ENCODE measurements at regions not wholly inside any gene's neighbourhood (a gene's known extent, or its start where the extent isn't known, plus 50 kb on each side); places are given as distances from the start of the nearest gene placed in this dataset.
"Not testable (repeated sequence)": the region's sequence is repeated elsewhere in the genome, so short reads cannot be mapped to it uniquely, and the experiment has no call there.

DNA sequence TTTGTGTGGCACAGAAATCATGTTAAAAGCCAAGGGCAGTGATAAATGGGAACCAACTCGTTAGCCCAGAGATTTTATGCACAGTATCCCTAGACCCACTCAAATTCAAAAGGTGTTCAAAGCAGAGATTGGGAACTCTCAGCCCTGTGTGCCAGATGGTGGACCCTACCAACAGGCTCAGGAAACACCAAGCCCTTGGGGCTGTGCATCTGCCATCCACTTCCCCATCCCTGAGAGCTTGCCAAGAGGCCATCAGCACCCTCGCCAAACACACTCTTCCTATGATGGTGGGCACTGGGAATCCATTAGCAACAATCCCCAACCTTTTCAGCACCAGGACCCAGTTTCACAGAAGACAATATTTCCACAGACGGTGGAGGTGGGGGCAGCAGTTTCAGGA, 194.2 kb upstream of the NFIA start:
- Mint-ChIP-seq H3K9me3 (no peaks in the 10 kb centered on the region), H3K4me3 (no peak overlapping the region), H3K27ac (no peak overlapping the region), H3K36me3 (ENCODE audit: low read depth) (no peaks in the 10 kb centered on the region), H3K4me1 (no peaks in the 10 kb centered on the region), H3K27me3 (no peaks in the 10 kb centered on the region)
- DNase-seq (no peak), ATAC-seq (no peak)

DNA sequence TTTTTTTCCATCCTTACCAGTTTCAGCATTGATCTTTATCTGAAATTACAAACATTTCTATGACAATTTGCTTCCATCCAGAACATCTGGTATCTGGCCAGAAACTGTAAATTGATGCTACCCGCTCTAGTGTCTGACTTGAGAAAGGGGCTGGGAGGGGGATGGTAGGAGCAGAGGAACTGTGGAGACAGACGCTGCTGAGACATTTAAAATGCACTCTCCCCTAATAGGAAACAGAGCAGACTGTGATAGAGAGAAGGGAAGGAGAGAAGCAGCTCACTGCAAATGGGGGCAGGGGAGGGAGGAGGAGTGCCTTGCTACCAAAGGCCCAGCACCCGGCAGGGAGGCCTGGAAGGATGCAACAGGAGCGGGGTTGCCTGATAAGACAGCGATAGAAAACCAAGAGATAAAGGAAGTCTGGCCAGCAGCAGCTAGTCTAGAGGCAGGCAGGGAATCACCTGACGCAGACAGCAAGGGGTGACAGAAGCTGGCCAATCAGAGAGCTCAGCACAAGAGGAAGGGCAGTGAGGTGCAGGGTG, 195.5 kb upstream of the NFIA start:
- Mint-ChIP-seq H3K36me3 (ENCODE audit: low read depth) (no peaks in the 10 kb centered on the region), H3K27me3 (peaks cover under 1% of the 10 kb centered on the region), H3K4me1 (no peaks in the 10 kb centered on the region), H3K4me3 (no peak overlapping the region), H3K27ac (no peak overlapping the region), H3K9me3 (no peaks in the 10 kb centered on the region)
- DNase-seq (no peak), ATAC-seq (no peak)

DNA sequence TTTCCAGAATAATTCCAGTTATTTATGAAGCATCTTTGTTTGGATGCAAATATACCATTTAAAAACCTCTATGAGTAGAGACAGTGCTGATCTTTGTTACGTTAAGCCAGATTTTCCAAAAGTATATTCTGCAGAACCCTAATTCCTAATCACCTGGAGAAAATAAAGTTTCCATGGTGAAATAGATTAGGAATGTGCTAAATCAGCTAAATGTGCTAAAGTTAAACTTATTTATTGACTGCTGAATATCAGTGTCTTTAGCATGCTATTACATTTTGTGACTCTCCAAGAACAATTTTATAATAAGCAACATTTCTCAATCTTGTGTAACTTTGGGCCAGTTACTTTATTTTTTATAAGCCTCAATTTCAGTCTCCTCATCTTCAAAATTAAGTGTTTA, 196.3 kb upstream of the NFIA start:
- ATAC-seq (no peak), DNase-seq (no peak)
- no peaks in the 10 kb centered on the region for H3K36me3 Mint-ChIP-seq (ENCODE audit: low read depth)
- no peaks in the 10 kb centered on the region for H3K9me3 Mint-ChIP-seq
- H3K4me3 Mint-ChIP-seq, result no peak overlapping the region
- H3K4me1 Mint-ChIP-seq, result no peaks in the 10 kb centered on the region
- peaks cover 5% of the 10 kb centered on the region for H3K27me3 Mint-ChIP-seq
- no peak overlapping the region for H3K27ac Mint-ChIP-seq

DNA sequence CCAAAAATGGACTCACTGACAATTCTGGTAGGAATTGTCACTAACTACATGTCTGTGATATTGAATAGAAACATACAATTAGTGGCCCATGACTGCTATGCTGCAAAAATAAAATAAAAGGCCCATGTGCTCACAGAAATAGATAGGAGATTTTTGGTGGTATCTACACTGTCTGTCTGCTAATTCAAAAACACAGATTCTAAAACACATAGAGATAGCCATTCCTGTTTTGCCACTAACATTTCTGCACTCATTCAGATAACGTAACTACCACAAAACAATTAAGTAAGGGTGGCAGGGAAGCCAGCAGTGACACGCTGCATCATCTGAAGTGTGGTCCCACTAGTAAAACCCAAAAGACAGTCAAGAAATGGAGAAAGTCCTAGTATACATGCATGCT, 202.2 kb upstream of the NFIA start:
- ATAC-seq (no peak), DNase-seq (no peak)
- no peak overlapping the region for H3K4me3 Mint-ChIP-seq
- no peak overlapping the region for H3K27ac Mint-ChIP-seq
- H3K9me3 Mint-ChIP-seq, result no peaks in the 10 kb centered on the region
- peaks cover 12% of the 10 kb centered on the region for H3K27me3 Mint-ChIP-seq
- H3K36me3 Mint-ChIP-seq (ENCODE audit: low read depth), result no peaks in the 10 kb centered on the region
- H3K4me1 Mint-ChIP-seq, result no peaks in the 10 kb centered on the region

DNA sequence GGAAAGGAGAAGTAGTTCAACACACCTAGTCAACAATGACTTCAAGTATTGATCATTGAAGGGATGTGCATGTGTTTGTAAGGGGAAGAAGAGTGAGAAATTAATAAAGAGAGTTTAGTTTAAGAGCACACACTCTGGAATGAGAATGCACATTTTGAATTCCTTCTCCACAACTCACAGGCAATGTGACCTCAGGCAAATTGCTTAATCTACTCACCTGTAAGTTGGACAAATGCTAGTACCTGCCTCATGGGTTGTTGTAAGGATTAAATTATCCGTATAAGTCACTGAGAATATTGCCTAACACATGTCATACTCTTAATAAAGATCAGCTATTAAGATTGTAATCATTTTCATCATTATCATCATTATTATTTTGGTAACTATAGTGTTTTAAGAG, 204.0 kb upstream of the NFIA start:
- no peaks in the 10 kb centered on the region for H3K36me3 Mint-ChIP-seq (ENCODE audit: low read depth)
- H3K27ac Mint-ChIP-seq, result no peak overlapping the region
- H3K4me3 Mint-ChIP-seq, result no peak overlapping the region
- no peaks in the 10 kb centered on the region for H3K9me3 Mint-ChIP-seq
- no peak for DNase-seq
- no peak for ATAC-seq
- peaks cover 12% of the 10 kb centered on the region for H3K27me3 Mint-ChIP-seq
- H3K4me1 Mint-ChIP-seq, result no peaks in the 10 kb centered on the region

DNA sequence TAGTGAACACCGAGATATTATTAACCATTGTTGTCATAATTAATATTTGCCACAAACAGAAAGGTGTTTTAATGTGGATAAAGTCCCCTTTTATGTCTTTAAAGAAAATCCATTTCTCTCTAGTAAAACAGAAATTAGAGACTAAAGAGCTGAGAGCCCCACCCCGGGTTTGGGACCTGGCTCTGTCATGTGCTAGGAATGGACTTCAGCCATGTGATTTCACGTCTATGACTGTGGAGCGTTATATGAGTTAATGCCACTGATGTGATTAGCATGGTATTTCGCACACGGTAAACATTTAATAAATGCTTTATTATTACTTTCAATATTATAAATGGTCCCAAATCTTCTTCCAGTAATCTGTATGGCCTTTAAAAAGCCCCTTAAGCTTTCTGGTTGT, 205.0 kb upstream of the NFIA start:
- Mint-ChIP-seq H3K27me3 (peaks cover 12% of the 10 kb centered on the region), H3K27ac (no peak overlapping the region), H3K4me3 (no peak overlapping the region), H3K4me1 (no peaks in the 10 kb centered on the region), H3K9me3 (no peaks in the 10 kb centered on the region), H3K36me3 (ENCODE audit: low read depth) (no peaks in the 10 kb centered on the region)
- ATAC-seq (no peak), DNase-seq (no peak)

DNA sequence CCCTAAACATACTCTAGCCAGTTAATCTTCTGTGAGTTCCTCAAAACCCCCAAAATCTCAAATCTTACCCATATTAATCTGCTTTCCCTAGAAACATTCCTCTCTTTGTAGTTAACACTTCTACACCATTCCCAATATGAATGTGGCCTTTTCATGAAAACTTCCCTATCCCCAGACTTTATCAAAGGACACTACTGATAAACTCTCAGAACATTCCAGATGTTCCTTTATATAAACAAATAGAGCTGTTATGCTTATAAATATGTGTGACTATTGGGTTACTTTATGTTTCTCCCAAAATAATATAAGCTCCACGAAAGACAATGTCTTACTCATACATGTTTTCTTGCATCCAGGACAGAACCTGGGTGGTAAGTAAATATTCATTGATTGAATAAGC, 205.4 kb upstream of the NFIA start:
- Mint-ChIP-seq H3K27me3 (peaks cover 12% of the 10 kb centered on the region), H3K4me1 (no peaks in the 10 kb centered on the region), H3K4me3 (no peak overlapping the region), H3K9me3 (no peaks in the 10 kb centered on the region), H3K36me3 (ENCODE audit: low read depth) (no peaks in the 10 kb centered on the region), H3K27ac (no peak overlapping the region)
- DNase-seq (no peak), ATAC-seq (no peak)

DNA sequence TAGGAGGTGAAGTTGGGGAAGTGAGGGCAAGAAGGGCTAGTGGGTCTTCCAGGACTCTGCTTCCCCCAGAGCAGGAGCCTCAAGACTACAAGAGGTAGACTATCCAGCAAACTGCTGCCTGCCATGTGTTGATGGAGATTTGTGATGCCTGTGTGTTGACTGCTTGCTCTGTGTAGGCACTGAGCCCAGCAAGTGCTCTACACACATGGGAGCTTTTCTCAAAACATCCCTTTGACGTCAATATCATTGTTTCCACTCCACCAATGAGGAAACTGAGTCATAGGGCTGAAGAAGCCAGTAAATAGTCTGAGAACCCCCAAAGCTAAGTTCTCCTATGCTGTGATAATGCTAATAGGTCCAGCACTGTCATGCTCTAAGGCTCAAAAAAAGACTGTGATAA, 207.2 kb upstream of the NFIA start:
- Mint-ChIP-seq H3K27ac (no peak overlapping the region), H3K4me3 (no peak overlapping the region), H3K9me3 (no peaks in the 10 kb centered on the region), H3K36me3 (ENCODE audit: low read depth) (no peaks in the 10 kb centered on the region), H3K27me3 (peaks cover 12% of the 10 kb centered on the region), H3K4me1 (no peaks in the 10 kb centered on the region)
- DNase-seq (no peak), ATAC-seq (peak; percentile 33)

DNA sequence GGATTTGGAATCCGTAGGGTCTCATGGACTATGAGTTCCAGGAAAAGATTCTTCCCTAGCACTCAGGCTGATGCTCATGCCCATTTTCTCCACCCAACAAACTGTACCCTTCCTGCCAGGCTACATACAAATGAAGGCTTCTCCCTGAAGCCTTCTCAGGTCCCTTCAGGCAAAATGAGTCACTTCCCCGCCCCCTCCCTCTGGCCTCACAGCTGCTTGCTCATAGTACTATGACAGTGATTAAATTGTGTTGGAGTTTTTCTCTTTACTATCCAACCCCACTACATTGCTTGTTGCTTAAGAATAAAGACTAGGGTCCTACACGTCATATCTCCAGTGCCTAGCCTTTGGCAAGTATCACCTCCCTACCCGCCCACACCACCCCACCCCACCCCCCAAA, 207.6 kb upstream of the NFIA start:
- ATAC-seq (peak; percentile 57), DNase-seq (peak; percentile 10)
- Mint-ChIP-seq H3K36me3 (ENCODE audit: low read depth) (no peaks in the 10 kb centered on the region), H3K27me3 (peaks cover 12% of the 10 kb centered on the region), H3K9me3 (no peaks in the 10 kb centered on the region), H3K4me1 (no peaks in the 10 kb centered on the region), H3K27ac (no peak overlapping the region), H3K4me3 (no peak overlapping the region)

DNA sequence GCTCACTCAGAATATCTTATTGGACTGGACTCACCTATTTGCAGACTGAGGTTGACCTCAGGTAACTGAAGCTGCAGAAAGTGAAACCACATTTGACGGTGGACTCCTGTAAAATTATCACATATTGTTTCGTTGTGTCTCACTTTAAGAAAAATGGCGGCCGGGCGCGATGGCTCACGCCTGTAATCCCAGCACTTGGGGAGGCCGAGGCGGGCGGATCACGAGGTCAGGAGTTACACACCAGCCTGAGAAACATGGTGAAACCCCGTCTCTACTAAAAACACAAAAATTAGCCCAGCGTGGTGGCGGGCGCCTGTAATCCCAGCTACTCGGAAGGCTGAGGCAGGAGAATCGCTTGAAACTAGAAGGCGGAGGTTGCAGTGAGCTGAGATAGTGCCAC, 209.0 kb upstream of the NFIA start:
- DNase-seq; H3K4me3 Mint-ChIP-seq; H3K27me3 Mint-ChIP-seq; H3K4me1 Mint-ChIP-seq; H3K9me3 Mint-ChIP-seq; ATAC-seq; H3K27ac Mint-ChIP-seq; H3K36me3 Mint-ChIP-seq (ENCODE audit: low read depth): not testable (repeated sequence)

DNA sequence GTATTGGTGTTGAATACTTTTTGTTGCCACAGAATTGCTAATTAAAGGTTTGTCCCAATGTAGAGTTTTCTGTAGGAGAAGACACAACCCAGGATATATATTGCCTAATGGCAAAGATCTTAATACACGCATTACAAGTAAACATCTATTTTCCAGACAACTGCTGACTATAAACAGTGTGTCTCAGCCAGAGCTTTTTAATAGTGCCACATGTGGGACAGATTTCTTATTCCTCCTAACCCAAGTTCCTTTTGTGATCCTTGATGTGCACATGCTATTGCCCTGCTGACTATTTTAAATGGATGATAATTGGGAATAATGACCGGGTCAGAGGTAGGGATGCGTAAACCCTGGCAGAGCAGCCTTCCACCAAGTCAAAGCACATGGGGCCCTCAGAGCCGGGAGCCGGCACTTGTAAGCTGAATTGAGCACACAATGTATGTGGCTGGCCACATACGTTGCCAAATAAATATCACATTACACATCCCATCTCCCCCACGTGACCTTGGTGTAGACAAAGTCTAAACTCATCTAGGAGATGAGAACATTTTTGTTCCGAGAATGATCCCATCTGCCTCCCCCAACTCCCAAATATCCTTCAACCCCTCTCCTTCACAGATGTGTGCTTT, 209.8 kb upstream of the NFIA start:
- no peak overlapping the region for H3K4me3 Mint-ChIP-seq
- no peak overlapping the region for H3K27ac Mint-ChIP-seq
- no peaks in the 10 kb centered on the region for H3K9me3 Mint-ChIP-seq

DNA sequence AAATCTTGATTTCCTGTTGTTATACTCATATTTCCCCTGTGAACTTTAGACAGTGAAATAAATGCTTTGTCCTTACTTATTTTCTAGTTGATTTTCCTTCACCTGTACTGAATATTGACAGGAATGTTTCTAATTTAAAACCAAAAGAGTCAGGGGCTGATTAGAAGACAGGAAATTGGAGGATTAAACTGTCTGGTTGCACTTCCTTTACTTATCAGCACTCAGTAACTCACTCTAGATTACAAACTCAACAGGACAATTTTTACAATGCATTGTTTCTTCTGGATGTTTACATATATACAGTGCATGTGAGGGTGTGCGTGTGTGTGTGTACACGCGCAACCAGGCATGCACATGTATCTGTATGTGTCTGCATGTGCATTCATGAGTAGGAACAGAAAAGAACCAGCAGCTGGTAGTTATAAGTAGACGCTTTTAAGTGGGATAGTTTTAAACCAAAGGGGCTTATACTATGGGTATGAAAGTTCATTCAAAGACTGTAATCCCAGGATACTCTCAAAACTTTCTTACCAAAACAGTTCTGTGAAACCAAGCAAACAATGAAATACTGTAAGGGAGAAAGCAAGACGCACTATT, 212.0 kb upstream of the NFIA start:
- Mint-ChIP-seq H3K36me3 (ENCODE audit: low read depth) (no peaks in the 10 kb centered on the region), H3K4me1 (no peaks in the 10 kb centered on the region), H3K27me3 (peaks cover 7% of the 10 kb centered on the region), H3K27ac (no peak overlapping the region), H3K9me3 (no peaks in the 10 kb centered on the region), H3K4me3 (no peak overlapping the region)
- ATAC-seq, result no peak
- DNase-seq, result no peak

More for the DNA sequence above, 209.8 kb upstream of the NFIA start:
- DNase-seq (no peak), ATAC-seq (no peak)
- H3K4me1 Mint-ChIP-seq, result no peaks in the 10 kb centered on the region
- peaks cover 8% of the 10 kb centered on the region for H3K27me3 Mint-ChIP-seq
- H3K36me3 Mint-ChIP-seq (ENCODE audit: low read depth), result no peaks in the 10 kb centered on the region

DNA sequence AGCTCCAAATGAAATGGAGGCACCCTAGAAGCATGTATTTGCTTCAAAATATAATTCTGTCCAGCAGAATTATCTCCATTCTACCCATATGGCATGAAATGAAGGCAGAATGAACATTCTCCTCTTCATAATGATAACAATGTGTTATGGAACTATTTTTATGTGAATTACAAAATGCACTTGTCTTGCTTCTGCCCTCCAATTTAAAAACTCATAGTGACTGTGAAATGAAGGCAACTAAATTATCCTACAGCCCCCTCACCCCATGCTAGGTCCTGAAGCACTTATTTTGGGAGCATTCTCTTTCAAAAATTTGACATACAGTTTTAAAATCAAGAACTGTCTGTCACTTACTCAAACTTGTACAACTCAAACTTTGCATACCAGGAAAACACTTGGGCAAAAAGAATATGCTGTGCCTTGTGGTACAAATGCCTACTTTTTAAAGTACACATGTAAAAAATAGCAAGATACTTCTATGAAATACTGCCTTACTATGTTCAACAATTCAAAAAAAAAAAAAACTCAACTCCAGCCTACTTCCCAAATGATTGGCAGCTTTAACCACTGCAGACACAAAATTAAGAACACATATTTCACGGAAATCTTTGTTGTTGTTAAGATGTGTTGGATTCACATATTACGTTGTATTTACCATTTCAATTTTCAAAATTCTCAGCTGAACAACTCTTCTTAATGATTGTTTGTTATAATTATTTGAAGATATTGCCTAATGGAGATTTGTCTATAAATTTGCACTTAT, 213.3 kb upstream of the NFIA start:
- no peak for ATAC-seq
- H3K9me3 Mint-ChIP-seq, result no peaks in the 10 kb centered on the region
- H3K4me1 Mint-ChIP-seq, result no peaks in the 10 kb centered on the region

DNA sequence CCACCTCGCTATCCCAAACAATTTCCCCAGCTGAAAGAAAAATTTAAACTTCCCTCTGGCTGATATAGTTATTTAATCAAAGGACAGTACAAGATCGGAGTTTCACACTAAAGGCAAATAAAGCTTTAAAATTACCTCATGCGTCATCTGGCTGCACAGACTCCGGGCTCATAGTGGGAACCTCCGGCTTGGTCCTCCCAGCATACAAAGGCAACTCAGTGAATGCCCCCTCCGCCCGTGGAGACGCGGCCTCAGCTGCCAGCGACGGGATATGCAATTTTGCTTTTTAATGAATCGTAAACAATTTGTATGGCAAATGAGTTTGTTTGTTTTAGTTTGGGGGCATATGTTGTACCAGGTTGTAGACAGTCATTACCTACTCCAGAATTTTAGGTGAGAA, 214.6 kb upstream of the NFIA start:
- Mint-ChIP-seq H3K4me1 (no peaks in the 10 kb centered on the region), H3K27me3 (peaks cover 11% of the 10 kb centered on the region)
- no peak for ATAC-seq

More for the DNA sequence above, 213.3 kb upstream of the NFIA start:
- H3K36me3 Mint-ChIP-seq (ENCODE audit: low read depth), result no peaks in the 10 kb centered on the region
- peaks cover 7% of the 10 kb centered on the region for H3K27me3 Mint-ChIP-seq
- no peak for DNase-seq
- H3K4me3 Mint-ChIP-seq, result no peak overlapping the region
- H3K27ac Mint-ChIP-seq, result no peak overlapping the region

DNA sequence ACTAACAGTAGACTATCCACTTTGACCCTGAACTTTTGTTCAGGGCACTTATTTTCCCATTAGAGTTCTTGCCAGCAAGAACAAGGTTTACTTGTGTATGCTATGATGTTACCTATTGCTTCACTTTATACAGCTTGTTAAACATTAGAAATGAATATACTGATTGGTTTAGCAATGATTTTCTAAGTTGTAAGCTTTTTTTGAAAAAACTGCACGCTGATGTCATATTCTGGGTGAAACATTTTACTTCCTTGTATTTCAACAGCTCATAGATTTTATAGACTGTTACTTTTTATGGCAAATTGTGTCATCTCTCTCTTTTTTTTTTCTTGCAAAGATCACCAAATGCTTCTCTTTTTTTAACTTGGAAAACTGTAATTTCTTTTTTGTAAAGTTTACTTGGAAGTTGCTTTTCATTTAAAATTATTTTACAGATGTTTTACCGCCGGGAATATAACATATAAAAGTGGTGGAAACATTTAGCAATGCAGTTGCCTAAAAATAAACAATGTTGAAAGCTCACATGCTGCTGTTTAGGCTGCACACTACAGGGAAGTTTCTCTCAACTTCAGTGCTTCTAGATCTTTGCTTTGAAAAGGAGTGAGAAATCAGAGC, 215.3 kb upstream of the NFIA start:
- DNase-seq (no peak), ATAC-seq (no peak)
- H3K36me3 Mint-ChIP-seq (ENCODE audit: low read depth), result no peaks in the 10 kb centered on the region
- H3K4me3 Mint-ChIP-seq, result no peak overlapping the region
- H3K4me1 Mint-ChIP-seq, result no peaks in the 10 kb centered on the region
- no peaks in the 10 kb centered on the region for H3K9me3 Mint-ChIP-seq
- no peak overlapping the region for H3K27ac Mint-ChIP-seq
- peaks cover 11% of the 10 kb centered on the region for H3K27me3 Mint-ChIP-seq

More for the DNA sequence above, 214.6 kb upstream of the NFIA start:
- Mint-ChIP-seq H3K27ac (no peak overlapping the region), H3K36me3 (ENCODE audit: low read depth) (no peaks in the 10 kb centered on the region), H3K9me3 (no peaks in the 10 kb centered on the region), H3K4me3 (no peak overlapping the region)
- no peak for DNase-seq

Measured in activated naive CD8-positive, alpha-beta T cell treated with anti-CD3 and anti-CD28 coated beads, Interleukin-2, amount 50 U/mL, for 24 hours (primary cell).